ENCODE measurements at regions not wholly inside any gene's neighbourhood (a gene's known extent, or its start where the extent isn't known, plus 50 kb on each side); places are given as distances from the start of the nearest gene placed in this dataset.

DNA sequence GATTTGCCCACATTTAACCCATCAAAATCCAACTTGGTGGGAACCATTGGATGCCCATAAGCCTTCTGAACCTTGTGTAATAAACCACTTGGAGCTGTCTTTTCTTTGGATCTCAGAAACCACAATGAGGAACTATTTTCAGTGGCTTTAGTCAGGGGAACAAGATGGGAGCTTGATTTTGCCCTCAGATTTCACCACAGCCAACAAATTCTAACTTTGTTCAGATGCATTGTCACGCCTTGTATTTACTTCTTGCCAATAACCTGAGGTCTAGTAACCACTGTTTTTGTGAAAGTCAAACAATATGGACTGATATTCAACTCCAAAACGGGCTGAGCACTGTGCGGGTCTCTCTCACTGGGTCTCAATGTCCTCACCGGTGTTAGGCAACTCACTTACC, 508.2 kb downstream of the TNS1 start:
- Histone ChIP-seq H3K4me3 (no peak overlapping the region), H3K27ac (no peak overlapping the region), H3K27me3 (replicated peaks; ENCODE audit: insufficient read depth) (no peaks in the 10 kb centered on the region), H3K9me3 (no peaks in the 10 kb centered on the region), H3K4me1 (replicated peaks) (no peaks in the 10 kb centered on the region), H3K36me3 (no peaks in the 10 kb centered on the region)
- DNase-seq (ENCODE audit: low spot score), result no peak
- 93% methylated on average over 4 of the region's 4 CpGs for WGBS
- no peak for TF ChIP-seq POLR2A (IDR thresholded peaks at IDR 0.05)
- no peak for TF ChIP-seq POLR2AphosphoS5 (IDR thresholded peaks at IDR 0.05)
- TF ChIP-seq, protein P1, sequence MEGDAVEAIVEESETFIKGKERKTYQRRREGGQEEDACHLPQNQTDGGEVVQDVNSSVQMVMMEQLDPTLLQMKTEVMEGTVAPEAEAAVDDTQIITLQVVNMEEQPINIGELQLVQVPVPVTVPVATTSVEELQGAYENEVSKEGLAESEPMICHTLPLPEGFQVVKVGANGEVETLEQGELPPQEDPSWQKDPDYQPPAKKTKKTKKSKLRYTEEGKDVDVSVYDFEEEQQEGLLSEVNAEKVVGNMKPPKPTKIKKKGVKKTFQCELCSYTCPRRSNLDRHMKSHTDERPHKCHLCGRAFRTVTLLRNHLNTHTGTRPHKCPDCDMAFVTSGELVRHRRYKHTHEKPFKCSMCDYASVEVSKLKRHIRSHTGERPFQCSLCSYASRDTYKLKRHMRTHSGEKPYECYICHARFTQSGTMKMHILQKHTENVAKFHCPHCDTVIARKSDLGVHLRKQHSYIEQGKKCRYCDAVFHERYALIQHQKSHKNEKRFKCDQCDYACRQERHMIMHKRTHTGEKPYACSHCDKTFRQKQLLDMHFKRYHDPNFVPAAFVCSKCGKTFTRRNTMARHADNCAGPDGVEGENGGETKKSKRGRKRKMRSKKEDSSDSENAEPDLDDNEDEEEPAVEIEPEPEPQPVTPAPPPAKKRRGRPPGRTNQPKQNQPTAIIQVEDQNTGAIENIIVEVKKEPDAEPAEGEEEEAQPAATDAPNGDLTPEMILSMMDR (IDR thresholded peaks at IDR 0.05), result no peak
- intact Hi-C loops (cut with DNase I), result no loop called here

- intact Hi-C loops (cut with DNase I), result no loop called here
- no peaks in the 10 kb centered on the region for H3K27me3 ChIP-seq (replicated peaks; ENCODE audit: insufficient read depth)
- H3K4me3 ChIP-seq, result no peak overlapping the region
- H3K36me3 ChIP-seq, result no peaks in the 10 kb centered on the region
- DNase-seq (ENCODE audit: low spot score), result no peak
- H3K27ac ChIP-seq, result no peak overlapping the region
- no peaks in the 10 kb centered on the region for H3K9me3 ChIP-seq
- no peaks in the 10 kb centered on the region for H3K4me1 ChIP-seq (replicated peaks)
- TF ChIP-seq, protein P1 (IDR thresholded peaks at IDR 0.05), result no peak
- TF ChIP-seq POLR2AphosphoS5 (IDR thresholded peaks at IDR 0.05) (no peak), POLR2A (IDR thresholded peaks at IDR 0.05) (no peak)
- 50% methylated on average over 2 of the region's 2 CpGs for whole genome bisulfite sequencing
Observed at GRCh38 chr2:217491271-217491670, 511.5 kb downstream of the TNS1 start.

DNA sequence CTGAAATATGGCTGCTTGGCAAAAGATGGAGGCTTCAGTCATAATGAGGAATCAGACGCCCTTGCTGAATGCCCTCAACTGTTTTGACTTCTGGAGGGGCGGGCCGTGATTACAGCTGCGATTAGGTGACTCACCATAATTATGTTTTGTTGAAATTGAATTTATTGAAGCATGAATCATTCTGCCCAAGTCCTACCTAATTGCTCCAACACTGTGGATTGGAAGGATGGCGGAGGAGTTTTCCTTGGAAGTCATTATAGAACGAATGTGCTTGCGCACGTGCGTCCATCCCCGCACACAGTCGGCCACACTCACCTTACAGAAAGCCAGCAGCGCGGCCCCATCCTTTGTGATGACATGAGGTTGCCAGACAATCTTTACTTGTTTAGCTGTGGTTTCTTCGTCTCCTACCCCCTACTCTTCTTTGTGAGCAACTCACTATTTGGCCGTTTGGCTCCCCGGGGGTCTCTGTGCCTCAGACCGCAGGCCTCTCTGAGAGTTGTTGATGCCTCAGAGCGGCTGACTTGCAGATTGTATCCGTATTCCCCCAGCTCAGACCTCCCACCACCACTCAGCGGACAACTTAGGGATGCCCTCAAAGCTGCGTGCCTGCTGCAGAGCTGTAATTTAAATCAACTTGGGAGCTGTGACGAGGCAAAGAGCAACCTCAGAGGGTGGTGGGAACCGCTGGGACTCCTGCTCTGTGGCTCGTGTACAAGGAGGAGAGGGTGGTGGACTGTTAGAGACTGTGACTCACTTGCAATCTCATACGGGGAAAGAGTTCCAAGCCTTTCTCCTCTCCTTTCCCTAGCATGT, 513.4 kb downstream of the TNS1 start:
- Histone ChIP-seq H3K4me3 (no peak overlapping the region), H3K27ac (no peak overlapping the region), H3K27me3 (replicated peaks; ENCODE audit: insufficient read depth) (no peaks in the 10 kb centered on the region), H3K4me1 (replicated peaks) (no peaks in the 10 kb centered on the region), H3K36me3 (no peaks in the 10 kb centered on the region), H3K9me3 (no peaks in the 10 kb centered on the region)
- no peak for DNase-seq (ENCODE audit: low spot score)
- intact Hi-C loops (cut with DNase I), result no loop called here
- TF ChIP-seq POLR2AphosphoS5 (IDR thresholded peaks at IDR 0.05), result no peak
- TF ChIP-seq, protein P1 (IDR thresholded peaks at IDR 0.05), result no peak
- no peak for TF ChIP-seq POLR2A (IDR thresholded peaks at IDR 0.05)
- WGBS, result 91% methylated on average over 25 of the region's 25 CpGs

- H3K9me3 ChIP-seq, result no peaks in the 10 kb centered on the region
- TF ChIP-seq POLR2AphosphoS5 (IDR thresholded peaks at IDR 0.05) (no peak), POLR2A (IDR thresholded peaks at IDR 0.05) (no peak)
- TF ChIP-seq, protein P1 (IDR thresholded peaks at IDR 0.05), result no peak
- intact Hi-C loops (cut with DNase I), result no loop called here
- H3K36me3 ChIP-seq, result no peaks in the 10 kb centered on the region
- H3K27ac ChIP-seq, result no peak overlapping the region
- no peak for DNase-seq (ENCODE audit: low spot score)
- H3K27me3 ChIP-seq (replicated peaks; ENCODE audit: insufficient read depth), result no peaks in the 10 kb centered on the region
- H3K4me3 ChIP-seq, result no peak overlapping the region
- peaks cover 3% of the 10 kb centered on the region for H3K4me1 ChIP-seq (replicated peaks)
- 82% methylated on average over 1 of the region's 1 CpG for WGBS
Observed at GRCh38 chr2:217484046-217484445, 518.7 kb downstream of the TNS1 start.

Data from prostate gland (tissue), 2 donors.